ENCODE measurements at regions not wholly inside any gene's neighbourhood (a gene's known extent, or its start where the extent isn't known, plus 50 kb on each side); places are given as distances from the start of the nearest gene placed in this dataset.
A peak's percentile ranks its signal among the peaks of the same experiment; 100 is the strongest.

- no peak overlapping the region for H3K27ac Mint-ChIP-seq
- peaks cover 0 to 23% (median 1%) of the 10 kb centered on the region in 3 donors for H3K36me3 Mint-ChIP-seq
- no peak overlapping the region for H3K4me3 Mint-ChIP-seq
- ATAC-seq (no peak), DNase-seq (no peak)
- H3K4me1 Mint-ChIP-seq: no peaks in the 10 kb centered on the region
- peaks cover 9 to 41% (median 30%) of the 10 kb centered on the region in 9 donors for H3K9me3 Mint-ChIP-seq
- POLR2A ChIA-PET: no interaction called here
- peaks cover 12 to 32% (median 15%) of the 10 kb centered on the region in 5 donors for H3K27me3 Mint-ChIP-seq
Observed at GRCh38 chr22:47987885-47988515, 1225.5 kb downstream of the TBC1D22A start.

DNA sequence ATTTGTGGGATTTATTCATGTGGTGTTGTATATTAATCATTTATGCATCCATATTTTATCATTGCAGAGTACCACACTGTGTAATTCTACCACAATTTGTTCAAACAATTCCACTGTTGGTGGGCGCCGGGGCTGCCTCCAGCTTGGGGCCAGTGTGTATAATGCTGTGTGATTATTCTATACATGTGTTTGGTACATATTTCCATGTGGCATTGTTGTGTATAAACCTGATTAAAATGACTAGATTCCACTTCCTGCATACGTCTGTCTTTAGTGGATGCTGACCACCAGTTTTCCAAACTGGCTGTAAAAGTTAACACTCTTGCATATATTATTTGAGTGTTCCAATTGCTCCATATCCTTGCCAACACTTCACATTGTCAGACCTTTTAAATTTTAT is 1213.8 kb downstream of the TBC1D22A start:
- Mint-ChIP-seq H3K27me3 (peaks cover 0 to 18% (median 1%) of the 10 kb centered on the region in 5 donors), H3K4me3 (no peak overlapping the region), H3K27ac (no peak overlapping the region), H3K4me1 (no peaks in the 10 kb centered on the region), H3K9me3 (peaks cover 0 to 26% (median 9%) of the 10 kb centered on the region in 9 donors), H3K36me3 (no peaks in the 10 kb centered on the region)
- ATAC-seq (no peak), DNase-seq (no peak)
- POLR2A ChIA-PET: no interaction called here

GRCh38 chr22:47967831-47968230 is 1205.4 kb downstream of the TBC1D22A start:
- no peaks in the 10 kb centered on the region for H3K9me3 Mint-ChIP-seq
- H3K36me3 Mint-ChIP-seq: no peaks in the 10 kb centered on the region
- H3K4me3 Mint-ChIP-seq: no peak overlapping the region
- peaks cover 5 to 23% (median 13%) of the 10 kb centered on the region in 5 donors for H3K27me3 Mint-ChIP-seq
- H3K27ac Mint-ChIP-seq: no peak overlapping the region
- POLR2A ChIA-PET: no interaction called here
- no peaks in the 10 kb centered on the region for H3K4me1 Mint-ChIP-seq
- ATAC-seq: no peak
- DNase-seq: no peak

DNA sequence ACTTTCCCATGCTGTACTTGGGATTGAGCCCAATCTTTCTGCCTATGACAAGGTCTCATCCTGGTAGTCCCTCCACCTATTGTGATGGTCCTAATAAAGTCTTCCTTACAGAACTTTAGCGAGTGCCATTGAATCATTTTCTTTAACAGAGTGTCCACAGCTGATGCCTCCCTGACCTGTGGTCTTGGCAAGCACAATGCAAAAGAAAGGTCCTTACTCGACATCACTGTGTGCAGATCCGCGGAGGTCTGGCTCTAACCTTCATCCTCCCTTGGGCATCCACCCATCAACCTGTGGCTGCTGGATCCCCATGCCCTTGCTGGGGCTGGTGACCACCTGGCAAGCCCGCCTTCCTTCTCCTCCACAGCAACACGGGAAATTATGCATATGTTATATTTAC is 1203.9 kb downstream of the TBC1D22A start:
- ATAC-seq (no peak), DNase-seq (no peak)
- POLR2A ChIA-PET: no interaction called here
- no peak overlapping the region for H3K27ac Mint-ChIP-seq
- no peaks in the 10 kb centered on the region for H3K36me3 Mint-ChIP-seq
- peaks cover 5 to 21% (median 13%) of the 10 kb centered on the region in 5 donors for H3K27me3 Mint-ChIP-seq
- no peaks in the 10 kb centered on the region for H3K4me1 Mint-ChIP-seq
- H3K9me3 Mint-ChIP-seq: no peaks in the 10 kb centered on the region
- no peak overlapping the region for H3K4me3 Mint-ChIP-seq

GRCh38 chr22:47965896-47966295 is 1203.4 kb downstream of the TBC1D22A start:
- H3K4me1 Mint-ChIP-seq: no peaks in the 10 kb centered on the region
- ATAC-seq: no peak
- no peak overlapping the region for H3K4me3 Mint-ChIP-seq
- H3K9me3 Mint-ChIP-seq: no peaks in the 10 kb centered on the region
- no peak for DNase-seq
- no peaks in the 10 kb centered on the region for H3K36me3 Mint-ChIP-seq
- H3K27me3 Mint-ChIP-seq: peaks cover 5 to 21% (median 13%) of the 10 kb centered on the region in 5 donors
- POLR2A ChIA-PET: no interaction called here
- H3K27ac Mint-ChIP-seq: no peak overlapping the region

GRCh38 chr22:47965066-47965465 is 1202.6 kb downstream of the TBC1D22A start:
- Mint-ChIP-seq H3K27me3 (peaks cover 5 to 21% (median 13%) of the 10 kb centered on the region in 5 donors), H3K36me3 (no peaks in the 10 kb centered on the region), H3K27ac (peak overlapping the region in 1 of 10 donors; percentile 69), H3K9me3 (peaks cover 0 to 2% (median 0%) of the 10 kb centered on the region in 9 donors), H3K4me3 (no peak overlapping the region), H3K4me1 (no peaks in the 10 kb centered on the region)
- ATAC-seq (no peak), DNase-seq (no peak)
- POLR2A ChIA-PET: no interaction called here

- ATAC-seq: no peak
- POLR2A ChIA-PET: no interaction called here
- H3K4me3 Mint-ChIP-seq: no peak overlapping the region
- peaks cover 0 to 4% (median 2%) of the 10 kb centered on the region in 9 donors for H3K9me3 Mint-ChIP-seq
- no peaks in the 10 kb centered on the region for H3K36me3 Mint-ChIP-seq
- peaks cover 5 to 21% (median 13%) of the 10 kb centered on the region in 5 donors for H3K27me3 Mint-ChIP-seq
- H3K4me1 Mint-ChIP-seq: no peaks in the 10 kb centered on the region
- DNase-seq: no peak
- H3K27ac Mint-ChIP-seq: no peak overlapping the region
Observed at GRCh38 chr22:47963660-47964059, 1201.2 kb downstream of the TBC1D22A start.

DNA sequence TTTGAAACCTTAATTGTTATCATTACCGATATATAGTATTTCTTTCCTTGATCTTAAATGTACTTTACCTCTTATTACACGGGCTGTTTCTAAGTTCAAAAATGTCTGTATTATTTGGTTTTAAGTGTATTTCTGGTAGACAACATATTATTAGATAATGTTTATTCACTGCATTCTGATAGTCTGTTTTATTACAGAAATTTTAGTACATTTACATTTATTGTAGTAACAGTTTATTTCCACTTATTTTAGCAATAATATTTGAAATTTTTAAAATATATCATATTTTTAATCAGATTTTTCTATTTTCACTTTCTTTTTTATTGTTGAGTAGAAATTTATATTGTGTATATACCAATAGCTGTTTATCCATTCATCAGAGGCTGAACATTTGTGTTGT is 1195.2 kb downstream of the TBC1D22A start:
- Mint-ChIP-seq H3K9me3 (peaks cover 0 to 18% (median 8%) of the 10 kb centered on the region in 9 donors), H3K36me3 (no peaks in the 10 kb centered on the region), H3K27me3 (peaks cover 0 to 11% (median 3%) of the 10 kb centered on the region in 5 donors), H3K4me3 (no peak overlapping the region), H3K4me1 (no peaks in the 10 kb centered on the region), H3K27ac (no peak overlapping the region)
- DNase-seq: no peak
- POLR2A ChIA-PET: no interaction called here
- no peak for ATAC-seq

- H3K9me3 Mint-ChIP-seq: peaks cover 0 to 24% (median 8%) of the 10 kb centered on the region in 9 donors
- peaks cover 3 to 37% (median 13%) of the 10 kb centered on the region in 5 donors for H3K27me3 Mint-ChIP-seq
- no peak overlapping the region for H3K27ac Mint-ChIP-seq
- no peak for DNase-seq
- no peaks in the 10 kb centered on the region for H3K4me1 Mint-ChIP-seq
- no peak for ATAC-seq
- POLR2A ChIA-PET: no interaction called here
- H3K36me3 Mint-ChIP-seq: peaks cover 0 to 6% (median 0%) of the 10 kb centered on the region in 3 donors
- no peak overlapping the region for H3K4me3 Mint-ChIP-seq
Observed at GRCh38 chr22:47954107-47954506, 1191.7 kb downstream of the TBC1D22A start.

DNA sequence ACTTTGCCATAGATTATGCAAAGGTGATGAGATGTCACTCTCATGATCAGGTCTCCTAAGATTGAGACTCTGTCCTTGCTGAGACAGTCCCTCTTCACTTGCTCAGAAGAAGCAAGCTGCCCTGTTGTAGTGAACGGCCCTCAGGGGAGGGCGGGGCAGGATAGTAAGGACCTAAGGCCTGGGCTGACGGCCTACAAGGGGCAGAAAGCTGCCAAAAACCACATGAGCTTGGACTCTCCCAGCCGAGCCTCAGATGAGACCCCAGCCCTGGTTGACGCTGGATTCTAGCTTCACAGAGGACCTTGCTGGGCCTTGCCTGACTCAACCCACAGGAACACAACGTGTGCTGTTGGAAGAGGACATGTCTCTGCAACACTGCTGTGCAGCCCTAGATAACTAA is 1182.5 kb downstream of the TBC1D22A start:
- H3K4me3 Mint-ChIP-seq: no peak overlapping the region
- H3K27me3 Mint-ChIP-seq: peaks cover 0 to 19% (median 1%) of the 10 kb centered on the region in 5 donors
- POLR2A ChIA-PET: no interaction called here
- H3K36me3 Mint-ChIP-seq: no peaks in the 10 kb centered on the region
- no peak for ATAC-seq
- peaks cover 0 to 12% (median 10%) of the 10 kb centered on the region in 4 donors for H3K4me1 Mint-ChIP-seq
- DNase-seq: no peak
- peaks cover 0 to under 1% (median 0%) of the 10 kb centered on the region in 9 donors for H3K9me3 Mint-ChIP-seq
- no peak overlapping the region for H3K27ac Mint-ChIP-seq

DNA sequence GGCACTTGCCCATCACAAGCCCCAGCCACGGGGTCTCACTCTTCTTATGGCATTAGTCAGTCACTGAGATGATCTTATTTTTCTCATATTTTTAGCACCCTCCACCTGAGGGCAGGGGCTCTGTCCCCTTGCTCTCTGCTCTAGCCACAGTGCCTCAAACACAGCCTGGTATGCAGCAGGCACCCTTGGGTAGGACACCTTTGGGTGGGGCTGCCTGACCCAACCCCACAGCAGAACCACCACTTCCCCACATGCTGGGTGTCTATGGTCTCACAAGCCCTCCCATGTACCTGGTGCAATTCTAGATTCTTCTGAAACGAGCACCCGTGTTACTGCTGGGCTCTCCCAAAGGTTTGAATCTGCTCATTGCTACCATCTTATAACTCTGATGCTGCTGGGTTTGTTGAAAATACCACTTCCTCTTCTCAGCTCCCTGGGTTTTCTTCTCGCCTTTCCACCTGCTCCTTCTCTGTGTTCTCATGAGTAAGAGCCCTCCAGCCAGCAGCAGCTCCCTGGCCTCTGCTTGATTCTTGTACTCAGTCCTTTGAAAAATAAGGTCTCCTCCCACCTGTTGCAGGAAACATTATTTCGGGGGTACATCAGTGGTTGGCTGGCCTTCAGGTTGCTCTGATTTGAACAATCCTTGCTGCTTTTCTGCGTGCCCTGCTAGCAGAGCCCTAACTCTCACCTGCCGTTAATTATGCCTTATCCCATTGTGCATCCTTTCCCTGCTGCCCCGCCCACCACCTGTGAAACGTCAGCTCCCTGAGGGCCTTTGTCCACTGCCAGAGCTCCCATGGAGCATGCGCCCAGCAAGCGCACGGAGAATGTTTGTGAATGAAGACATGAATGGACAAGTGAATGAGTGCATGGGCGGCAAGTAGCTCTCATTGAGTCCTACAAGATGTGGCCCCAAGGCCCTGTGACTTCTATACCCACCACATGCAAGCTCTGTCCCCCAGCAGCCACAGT is 1181.6 kb downstream of the TBC1D22A start:
- ATAC-seq (no peak), DNase-seq (no peak)
- Mint-ChIP-seq H3K4me1 (peaks cover 0 to 12% (median 10%) of the 10 kb centered on the region in 4 donors), H3K27me3 (peaks cover 0 to 19% (median 1%) of the 10 kb centered on the region in 5 donors), H3K4me3 (peak overlapping the region in 1 of 10 donors; percentile 35), H3K9me3 (no peaks in the 10 kb centered on the region), H3K36me3 (no peaks in the 10 kb centered on the region), H3K27ac (peak overlapping the region in 3 of 10 donors; percentile 55 to 64 (median 60))
- POLR2A ChIA-PET: interaction anchor here (0.6 kb wide), 1 partner anchor 82 kb away, joined by 4 read pairs; no protein-coding TSS in a partner anchor

DNA sequence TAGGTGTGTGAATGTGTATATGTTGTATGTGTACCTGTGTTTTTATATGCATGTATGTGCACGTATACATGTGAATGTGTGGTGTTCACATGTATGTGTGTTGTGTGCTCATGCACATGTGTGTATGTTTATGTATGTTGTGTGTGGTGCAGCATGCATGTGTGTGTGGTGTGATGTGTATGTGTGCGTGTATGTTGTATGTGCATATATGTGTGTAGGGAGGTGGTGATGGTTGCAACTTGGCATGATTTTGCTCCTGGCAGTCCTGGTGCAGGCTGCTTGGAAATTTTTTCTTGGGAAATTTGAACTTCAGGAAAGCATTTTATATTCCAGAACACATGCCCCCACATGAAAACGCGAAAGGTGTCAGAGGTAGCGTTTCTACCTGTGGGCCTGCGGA is 1177.8 kb downstream of the TBC1D22A start:
- Mint-ChIP-seq H3K27me3 (peaks cover 0 to 15% (median 1%) of the 10 kb centered on the region in 5 donors), H3K4me1 (peaks cover 0 to 12% (median 10%) of the 10 kb centered on the region in 4 donors), H3K4me3 (no peak overlapping the region), H3K9me3 (peaks cover 0 to 19% (median 12%) of the 10 kb centered on the region in 9 donors), H3K36me3 (peaks cover 0 to 5% (median 0%) of the 10 kb centered on the region in 3 donors), H3K27ac (no peak overlapping the region)
- DNase-seq (no peak), ATAC-seq (no peak)
- POLR2A ChIA-PET: no interaction called here

DNA sequence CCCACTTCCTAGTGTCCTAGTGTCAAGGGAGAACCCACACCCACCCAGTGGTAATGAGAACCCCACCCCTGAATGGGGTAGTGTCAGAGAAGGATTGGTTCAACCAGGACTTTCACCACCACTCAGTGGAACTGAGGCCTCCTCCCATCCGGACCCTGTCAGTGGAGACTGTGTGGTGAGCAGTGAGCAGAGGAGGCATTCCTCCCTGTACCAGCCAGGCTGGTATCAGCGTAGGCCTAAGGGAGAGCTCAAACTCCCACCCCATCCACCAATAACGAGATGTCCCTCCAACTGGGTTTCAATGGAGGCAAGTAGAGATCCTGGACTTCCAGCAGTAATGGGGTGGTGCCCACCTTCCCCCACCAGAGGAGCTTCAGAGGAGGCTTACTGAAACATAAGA is 1171.4 kb downstream of the TBC1D22A start:
- no peak for ATAC-seq
- Mint-ChIP-seq H3K36me3 (peaks cover 0 to 19% (median 0%) of the 10 kb centered on the region in 3 donors), H3K4me3 (no peak overlapping the region), H3K27me3 (peaks cover 0 to 8% (median 7%) of the 10 kb centered on the region in 5 donors), H3K9me3 (peaks cover 6 to 42% (median 27%) of the 10 kb centered on the region in 9 donors), H3K4me1 (peaks cover 0 to 3% (median 0%) of the 10 kb centered on the region in 4 donors), H3K27ac (no peak overlapping the region)
- POLR2A ChIA-PET: no interaction called here
- no peak for DNase-seq

All from naive thymus-derived CD8-positive, alpha-beta T cell (primary cell).